IMR-90 (cell line): ENCODE measurements at regions not wholly inside any gene's neighbourhood (a gene's known extent, or its start where the extent isn't known, plus 50 kb on each side); places are given as distances from the start of the nearest gene placed in this dataset.

ENCODE experiments used
- ATAC-seq: fragments of 200-7000 bp; cut with Tn5 transposase; 2 replicates; pipeline ENCODE4 v1.9.1; 2020; ENCODE audit warnings: low read depth, mild to moderate bottlenecking, moderate library complexity
- BruUV-seq: library from RNA; stranded (reverse); fragments of 400-500 nt; replicated peaks from 2 replicates; lab custom pipeline; 2021; lab: Mats Ljungman, UMichigan
- CTCF ChIA-PET: fragments of 300-600 bp; formaldehyde crosslinking; extraction: SDS; loops from one replicate; lab custom pipeline; 2021; ENCODE audit warnings: antibody characterized with exemption; lab: Yijun Ruan, JAX
- POLR2A ChIA-PET: fragments of 300-600 bp; sonication (Branson Sonifier 250); formaldehyde crosslinking; loops from one replicate; lab custom pipeline; 2022; ENCODE audit warnings: antibody characterized with exemption; ENCODE audit not compliant: unreplicated experiment; lab: Charles Lee
- DNase-seq: peaks from one replicate; pipeline ENCODE4 v3.0.0; 2013
- H2AFZ ChIP-seq: replicated peaks from 2 replicates; pipeline ENCODE3; 2013; ENCODE audit warnings: low read length, mild to moderate bottlenecking; ENCODE audit not compliant: poor library complexity
- H2AK5ac ChIP-seq: 2 replicates; pipeline ENCODE4 v1.6.1; 2013; ENCODE audit warnings: low read depth, low read length, inconsistent platforms
- H2AK9ac ChIP-seq: replicated peaks from 2 replicates; pipeline ENCODE3; 2013; ENCODE audit warnings: mild to moderate bottlenecking, low read depth, low read length, moderate library complexity; ENCODE audit not compliant: poor library complexity
- H2BK120ac ChIP-seq: 2 replicates; pipeline ENCODE4 v1.6.1; 2013; ENCODE audit warnings: low read depth, low read length, inconsistent platforms
- H2BK15ac ChIP-seq: 3 replicates; pipeline ENCODE4 v1.6.1; 2013; ENCODE audit warnings: low read depth, low read length, inconsistent platforms
- H2BK20ac ChIP-seq: 2 replicates; pipeline ENCODE4 v1.6.1; 2013; ENCODE audit warnings: low read depth, mild to moderate bottlenecking, inconsistent platforms, low read length, moderate library complexity
- H2BK5ac ChIP-seq: 2 replicates; pipeline ENCODE4 v1.6.1; 2013; ENCODE audit warnings: mild to moderate bottlenecking, low read depth, low read length, inconsistent platforms; ENCODE audit not compliant: poor library complexity, severe bottlenecking
- H3K14ac ChIP-seq: replicated peaks from 2 replicates; pipeline ENCODE4 v1.6.1; 2013; ENCODE audit warnings: low read depth, low read length, inconsistent platforms
- H3K18ac ChIP-seq: 2 replicates; pipeline ENCODE4 v1.6.1; 2013; ENCODE audit warnings: low read depth, low read length, control low read depth
- H3K23ac ChIP-seq: 2 replicates; pipeline ENCODE4 v1.6.1; 2013; ENCODE audit warnings: low read depth, low read length, inconsistent platforms
- H3K27ac ChIP-seq: 2 replicates; pipeline ENCODE4 v1.5.1; 2013; ENCODE audit warnings: mild to moderate bottlenecking, control low read depth, low read length; ENCODE audit not compliant: insufficient read depth
- H3K27me3 ChIP-seq: 2 replicates; pipeline ENCODE4 v1.6.1; 2013; ENCODE audit warnings: low read length; ENCODE audit not compliant: control insufficient read depth, insufficient read depth
- H3K36me3 ChIP-seq: 2 replicates; pipeline ENCODE4 v1.6.1; 2013; ENCODE audit warnings: low read length, mixed read lengths; ENCODE audit not compliant: control insufficient read depth, insufficient read depth
- H3K4ac ChIP-seq: 2 replicates; pipeline ENCODE4 v1.6.1; 2013; ENCODE audit warnings: low read depth, low read length, inconsistent platforms
- H3K4me1 ChIP-seq: 2 replicates; pipeline ENCODE4 v1.6.1; 2013; ENCODE audit warnings: low read length, mixed read lengths; ENCODE audit not compliant: control insufficient read depth, insufficient read depth
- H3K4me2 ChIP-seq: 2 replicates; pipeline ENCODE4 v1.6.1; 2013; ENCODE audit warnings: low read depth, mild to moderate bottlenecking, control low read depth, low read length, moderate library complexity
- H3K4me3 ChIP-seq: 2 replicates; pipeline ENCODE4 v1.5.1; 2013; ENCODE audit warnings: low read depth, mild to moderate bottlenecking, control low read depth, low read length, moderate library complexity; ENCODE audit not compliant: insufficient read depth
- H3K56ac ChIP-seq: 2 replicates; pipeline ENCODE4 v1.6.1; 2013; ENCODE audit warnings: low read length, inconsistent platforms; ENCODE audit not compliant: insufficient read depth; ENCODE audit errors: extremely low read depth
- H3K79me1 ChIP-seq, 2 experiments: 2 replicates each; pipeline ENCODE4 v1.6.1; 2013; ENCODE audit warnings: low read length in 2 of 2, inconsistent platforms in 1 of 2, low read depth in 1 of 2
- H3K9ac ChIP-seq: 2 replicates; pipeline ENCODE4 v1.6.1; 2013; ENCODE audit warnings: low read depth, low read length, control low read depth
- H3K9me1 ChIP-seq: 2 replicates; pipeline ENCODE4 v1.6.1; 2013; ENCODE audit warnings: low read length, inconsistent platforms; ENCODE audit not compliant: insufficient read depth
- H3K9me3 ChIP-seq: 2 replicates; pipeline ENCODE4 v1.6.1; 2013; ENCODE audit warnings: low read length; ENCODE audit not compliant: control insufficient read depth, insufficient read depth
- H4K20me1 ChIP-seq: 2 replicates; pipeline ENCODE4 v1.6.1; 2013; ENCODE audit warnings: low read length, inconsistent platforms; ENCODE audit not compliant: insufficient read depth
- H4K5ac ChIP-seq: 2 replicates; pipeline ENCODE4 v1.6.1; 2013; ENCODE audit warnings: mild to moderate bottlenecking, low read depth, low read length, control low read depth
- H4K8ac ChIP-seq, 2 experiments: 2 replicates each; pipeline ENCODE4 v1.6.1; 2013; ENCODE audit warnings: low read depth in 2 of 2, low read length in 2 of 2, control low read depth in 1 of 2, inconsistent platforms in 1 of 2
- H4K91ac ChIP-seq: 2 replicates; pipeline ENCODE4 v1.6.1; 2013; ENCODE audit warnings: low read depth, low read length, inconsistent platforms; ENCODE audit not compliant: insufficient read depth
- BHLHE40 ChIP-seq: fragments of 150-350 bp; IDR thresholded peaks from 2 replicates; pipeline ENCODE4 v1.6.1; 2016; ENCODE audit warnings: mild to moderate bottlenecking, low read depth, low read length
- CEBPB ChIP-seq: IDR thresholded peaks from 2 replicates; pipeline ENCODE4 v1.6.1; 2012; ENCODE audit warnings: low read depth, low read length, improper control_type of control experiment
- CHD1 ChIP-seq: IDR thresholded peaks from 2 replicates; pipeline ENCODE4 v1.6.1; 2012; ENCODE audit warnings: low read depth, low read length, improper control_type of control experiment
- CTCF ChIP-seq: conservative IDR thresholded peaks from 2 replicates; pipeline ENCODE4 v1.5.1; 2012; ENCODE audit warnings: mild to moderate bottlenecking, low read depth, low read length, improper control_type of control experiment
- ELK1 ChIP-seq: fragments of 150-350 bp; IDR thresholded peaks from 2 replicates; pipeline ENCODE4 v1.6.1; 2016; ENCODE audit warnings: low read depth, mild to moderate bottlenecking, low read length, moderate library complexity, borderline replicate concordance
- FOS ChIP-seq: fragments of 150-350 bp; IDR thresholded peaks from 2 replicates; pipeline ENCODE4 v1.6.1; 2016; ENCODE audit warnings: low read depth, low read length
- MAFK ChIP-seq: IDR thresholded peaks from 2 replicates; pipeline ENCODE4 v1.6.1; 2012; ENCODE audit warnings: low read depth, low read length, improper control_type of control experiment
- NFE2L2 ChIP-seq: fragments of 150-350 bp; IDR thresholded peaks from 2 replicates; pipeline ENCODE4 v1.6.1; 2016; ENCODE audit warnings: low read depth, mild to moderate bottlenecking, low read length
- POLR2A ChIP-seq: IDR thresholded peaks from 2 replicates; pipeline ENCODE4 v1.6.1; 2012; ENCODE audit warnings: mild to moderate bottlenecking, low read depth, low read length
- RAD21 ChIP-seq: IDR thresholded peaks from 2 replicates; pipeline ENCODE4 v1.6.1; 2012; ENCODE audit warnings: low read length, improper control_type of control experiment
- RFX5 ChIP-seq: IDR thresholded peaks from 2 replicates; pipeline ENCODE4 v1.8.0; 2012; ENCODE audit warnings: low read depth, mild to moderate bottlenecking, low read length, moderate library complexity
- SMC3 ChIP-seq: fragments of 150-350 bp; IDR thresholded peaks from 2 replicates; pipeline ENCODE4 v1.6.1; 2016; ENCODE audit warnings: low read depth, mild to moderate bottlenecking, antibody characterized with exemption, low read length, moderate library complexity
- USF2 ChIP-seq: fragments of 150-350 bp; IDR thresholded peaks from 2 replicates; pipeline ENCODE4 v1.6.1; 2017; ENCODE audit warnings: mild to moderate bottlenecking, antibody characterized with exemption, low read length, low read depth
- WGBS, 2 experiments: methylation state at CpG; one replicate each; pipeline versions ENCODE4 v1.1.5 to v1.1.7; 2013; ENCODE audit warnings: missing lambda C conversion rate in 2 of 2; ENCODE audit not compliant: insufficient read length in 1 of 2; ENCODE audit errors: extremely low coverage in 2 of 2; 5-methylcytosine and 5-hydroxymethylcytosine counted together
- dilution Hi-C: fragments of 300-500 bp; cut with HindIII; formaldehyde crosslinking; loops from one replicate; pipeline ENCODE4 v1.14.3; 2018; ENCODE audit warnings: low sequenced_read_pairs; ENCODE audit not compliant: unreplicated experiment
- in situ Hi-C: fragments of 300-500 bp; cut with MboI; formaldehyde crosslinking; loops from 3 replicates; pipeline ENCODE4 v1.14.3; 2019; ENCODE audit warnings: low sequenced_read_pairs, inconsistent platforms, mixed read lengths
- intact Hi-C: fragments of 100-400 bp; cut with micrococcal nuclease; formaldehyde crosslinking; loops from 2 replicates; pipeline ENCODE4 v1.10.0; 2022

- H3K18ac ChIP-seq = no peak overlapping the region
- no peak overlapping the region for H4K5ac ChIP-seq
- H4K91ac ChIP-seq = no peak overlapping the region
- ATAC-seq = no peak
- H3K4me3 ChIP-seq = no peak overlapping the region
- H3K9me3 ChIP-seq = no peaks in the 10 kb centered on the region
- H3K9ac ChIP-seq = no peak overlapping the region
- no peak overlapping the region for H3K4me2 ChIP-seq
- intact Hi-C loops = no loop called here
- no peaks in the 10 kb centered on the region for H3K9me1 ChIP-seq
- 66% methylated on average over 7 of the region's 17 CpGs; no CpG with 5 or more reads in 1 of the 2 experiments for WGBS, 2 experiments
- no peak overlapping the region for H3K27ac ChIP-seq
- ChIA-PET POLR2A (no interaction called here), CTCF (no interaction called here)
- no TSS peak for BruUV-seq
- no peak overlapping the region for H2AFZ ChIP-seq
- H2AK9ac ChIP-seq = no peak overlapping the region
- no peak for TF ChIP-seq ELK1
- TF ChIP-seq NFE2L2 = no peak
- no peak for TF ChIP-seq CHD1
- no peak for TF ChIP-seq POLR2A
- TF ChIP-seq USF2 = no peak
- TF ChIP-seq BHLHE40 = no peak
- no peak for TF ChIP-seq RAD21
- TF ChIP-seq CTCF = no peak
- TF ChIP-seq CEBPB = no peak
- TF ChIP-seq RFX5 = no peak
- TF ChIP-seq FOS = no peak
- TF ChIP-seq MAFK = no peak
- no peak for TF ChIP-seq SMC3
- H4K20me1 ChIP-seq = no peaks in the 10 kb centered on the region
- H3K14ac ChIP-seq = no peak overlapping the region
- dilution Hi-C loops = no loop called here
- in situ Hi-C loops = no loop called here
- no peak overlapping the region for H3K56ac ChIP-seq
- no peak overlapping the region for H2BK120ac ChIP-seq
- H3K23ac ChIP-seq = no peak overlapping the region
- H2BK5ac ChIP-seq = no peak overlapping the region
- H3K4ac ChIP-seq = no peak overlapping the region
- no peak overlapping the region for H4K8ac ChIP-seq
- DNase-seq = no peak
- peaks cover 29% of the 10 kb centered on the region for H3K27me3 ChIP-seq
- no peaks in the 10 kb centered on the region for H3K79me1 ChIP-seq
- H2AK5ac ChIP-seq = no peak overlapping the region
- no peaks in the 10 kb centered on the region for H3K36me3 ChIP-seq
- H3K4me1 ChIP-seq = no peaks in the 10 kb centered on the region
- no peak overlapping the region for H2BK15ac ChIP-seq
- no peak overlapping the region for H2BK20ac ChIP-seq
These were observed 94.5 kb upstream of the RPS6KA2 start for GRCh38 chr6:166721576-166721975.
